ENCODE measurements at regions not wholly inside any gene's neighbourhood (a gene's known extent, or its start where the extent isn't known, plus 50 kb on each side); places are given as distances from the start of the nearest gene placed in this dataset.

DNA sequence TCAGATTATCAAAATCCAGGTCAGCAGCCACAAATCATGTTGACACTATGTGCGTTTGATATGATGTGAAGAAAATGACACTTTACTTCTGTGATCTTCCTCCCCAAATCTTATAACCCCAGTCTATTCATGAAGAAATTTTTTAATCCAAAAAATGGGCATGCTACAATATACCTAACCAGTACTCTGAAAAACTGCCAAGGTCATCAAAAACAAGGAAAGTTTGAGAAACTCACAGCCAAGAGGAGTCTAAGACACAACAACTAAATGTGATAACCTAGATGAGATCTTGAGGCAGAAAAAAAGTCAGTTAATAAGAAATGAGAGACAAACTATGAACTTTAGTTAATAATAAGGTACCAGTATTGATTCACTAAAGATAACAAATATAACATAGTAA, 200.6 kb upstream of the IRAK1BP1 start:
- TF ChIP-seq POLR2A (IDR thresholded peaks at IDR 0.05) (no peak), CTCF (IDR thresholded peaks at IDR 0.05) (no peak), POLR2AphosphoS5 (IDR thresholded peaks at IDR 0.05; ENCODE audit: insufficient read depth in 1 of 2, low read depth in 1 of 2) (no peak)
